ENCODE measurements at regions not wholly inside any gene's neighbourhood (a gene's known extent, or its start where the extent isn't known, plus 50 kb on each side); places are given as distances from the start of the nearest gene placed in this dataset.

DNA sequence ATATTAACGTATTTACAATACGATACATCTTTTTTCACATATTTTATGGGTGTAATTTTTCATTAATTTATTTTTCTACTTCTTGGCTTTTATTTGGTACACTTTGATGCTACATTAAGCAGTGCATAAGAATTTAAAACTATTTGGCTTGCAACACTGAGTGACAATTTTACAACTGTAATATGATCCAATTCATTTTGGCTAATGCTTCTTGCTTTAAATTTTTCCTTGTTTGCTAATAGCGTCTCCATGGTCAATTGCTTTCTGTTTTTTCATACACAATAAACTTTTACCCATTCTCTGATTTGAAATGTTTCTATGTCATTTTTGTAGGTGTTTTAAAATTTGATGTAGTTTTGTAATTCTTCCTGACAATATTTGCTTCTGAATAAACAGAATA is 773.2 kb downstream of the FAM181B start:
- TF ChIP-seq, protein P1, sequence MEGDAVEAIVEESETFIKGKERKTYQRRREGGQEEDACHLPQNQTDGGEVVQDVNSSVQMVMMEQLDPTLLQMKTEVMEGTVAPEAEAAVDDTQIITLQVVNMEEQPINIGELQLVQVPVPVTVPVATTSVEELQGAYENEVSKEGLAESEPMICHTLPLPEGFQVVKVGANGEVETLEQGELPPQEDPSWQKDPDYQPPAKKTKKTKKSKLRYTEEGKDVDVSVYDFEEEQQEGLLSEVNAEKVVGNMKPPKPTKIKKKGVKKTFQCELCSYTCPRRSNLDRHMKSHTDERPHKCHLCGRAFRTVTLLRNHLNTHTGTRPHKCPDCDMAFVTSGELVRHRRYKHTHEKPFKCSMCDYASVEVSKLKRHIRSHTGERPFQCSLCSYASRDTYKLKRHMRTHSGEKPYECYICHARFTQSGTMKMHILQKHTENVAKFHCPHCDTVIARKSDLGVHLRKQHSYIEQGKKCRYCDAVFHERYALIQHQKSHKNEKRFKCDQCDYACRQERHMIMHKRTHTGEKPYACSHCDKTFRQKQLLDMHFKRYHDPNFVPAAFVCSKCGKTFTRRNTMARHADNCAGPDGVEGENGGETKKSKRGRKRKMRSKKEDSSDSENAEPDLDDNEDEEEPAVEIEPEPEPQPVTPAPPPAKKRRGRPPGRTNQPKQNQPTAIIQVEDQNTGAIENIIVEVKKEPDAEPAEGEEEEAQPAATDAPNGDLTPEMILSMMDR (IDR thresholded peaks at IDR 0.05), result no peak
- TF ChIP-seq POLR2A (IDR thresholded peaks at IDR 0.05), result no peak

Measured in Peyer's patch (tissue), 4 donors.